Fibroblast of peridontal ligament (primary cell): ENCODE measurements at regions not wholly inside any gene's neighbourhood (a gene's known extent, or its start where the extent isn't known, plus 50 kb on each side); places are given as distances from the start of the nearest gene placed in this dataset.
A peak's percentile ranks its signal among the peaks of the same experiment; 100 is the strongest.
"Not testable (repeated sequence)": the region's sequence is repeated elsewhere in the genome, so short reads cannot be mapped to it uniquely, and the experiment has no call there.

Source experiments
- DNase-seq: peaks from one replicate; pipeline ENCODE4 v3.0.0-alpha.2; 2010; ENCODE audit errors: extremely low read depth

- no peak for DNase-seq
Observed at GRCh38 chrX:131826572-131826971, 196.5 kb upstream of the STK26 start.

DNA sequence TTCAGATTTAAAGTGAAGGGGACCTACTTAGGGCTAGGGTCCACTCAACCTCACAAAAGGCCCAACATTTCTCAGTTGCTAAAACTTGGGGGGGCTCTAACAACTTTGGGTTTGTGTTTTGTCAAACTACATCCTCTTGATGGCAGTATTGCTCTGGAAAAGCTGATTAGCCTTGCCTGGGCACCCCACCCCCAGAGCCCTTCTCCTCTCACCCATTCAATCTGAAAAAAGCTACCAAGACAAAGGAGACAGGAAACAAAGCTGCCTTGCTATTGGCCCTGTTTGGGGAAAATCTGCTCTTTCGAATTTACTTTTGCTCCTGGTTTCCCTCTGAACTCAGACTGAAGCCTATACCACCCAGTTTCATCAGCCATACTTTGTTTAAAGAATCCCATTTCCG lies 195.2 kb upstream of the STK26 start:
- DNase-seq, result no peak

- DNase-seq, result no peak
Observed at GRCh38 chrX:131828482-131828881, 194.6 kb upstream of the STK26 start.

GRCh38 chrX:131830400-131831184 lies 192.5 kb upstream of the STK26 start:
- DNase-seq, result peak; percentile 4

GRCh38 chrX:131831185-131831520 lies 191.9 kb upstream of the STK26 start:
- DNase-seq, result no peak

- no peak for DNase-seq
Observed at GRCh38 chrX:131836161-131836560, 186.9 kb upstream of the STK26 start.

- DNase-seq, result no peak
Observed at GRCh38 chrX:131837325-131837724, 185.8 kb upstream of the STK26 start.

- no peak for DNase-seq
Observed at GRCh38 chrX:131840799-131841495, 182.2 kb upstream of the STK26 start.

GRCh38 chrX:131841496-131842437 lies 181.3 kb upstream of the STK26 start:
- DNase-seq, result peak; percentile 42

- DNase-seq, result no peak
Observed at GRCh38 chrX:131843987-131844386, 179.1 kb upstream of the STK26 start.

DNA sequence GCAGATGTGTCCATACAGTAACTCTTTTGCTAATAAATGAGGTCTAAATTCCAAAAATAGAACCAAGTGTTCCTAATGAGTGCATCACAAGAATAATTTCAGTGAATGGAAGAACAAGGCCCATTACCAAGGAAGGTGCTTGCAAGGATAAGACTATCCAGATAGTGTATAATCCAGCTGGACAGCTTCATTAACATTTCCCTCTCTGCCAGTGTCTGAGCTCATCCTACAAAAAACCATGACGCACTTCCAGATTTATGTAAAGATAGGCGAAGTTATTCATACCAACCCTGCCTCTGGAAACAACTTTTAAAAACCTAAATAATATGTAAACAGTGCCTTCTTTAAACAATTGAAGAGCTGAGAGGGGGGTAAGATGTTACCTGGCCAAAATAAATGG lies 177.9 kb upstream of the STK26 start:
- DNase-seq, result no peak

DNA sequence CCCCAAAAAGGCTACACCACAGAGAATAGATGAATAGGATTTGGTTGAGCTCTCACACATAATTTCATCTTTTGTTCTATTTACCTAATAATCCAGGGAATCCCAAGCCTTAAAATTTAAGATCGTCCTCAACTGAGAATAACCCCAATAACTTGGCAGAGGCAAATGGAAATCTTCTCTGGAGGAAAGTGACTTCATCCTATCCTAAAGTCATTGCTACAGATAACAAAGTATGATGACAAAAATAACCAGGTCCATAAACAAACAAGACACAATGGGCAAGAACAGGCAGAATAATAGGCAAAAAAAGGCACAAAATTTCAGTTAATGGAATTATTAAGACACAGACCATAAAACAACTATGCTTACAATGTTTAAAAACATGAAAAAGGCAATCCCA lies 177.3 kb upstream of the STK26 start:
- DNase-seq, result no peak

- DNase-seq, result not testable (repeated sequence)
Observed at GRCh38 chrX:131850964-131851363, 172.1 kb upstream of the STK26 start.

- DNase-seq, result no peak
Observed at GRCh38 chrX:131853440-131853839, 169.7 kb upstream of the STK26 start.

- DNase-seq, result no peak
Observed at GRCh38 chrX:131854581-131854980, 168.5 kb upstream of the STK26 start.

DNA sequence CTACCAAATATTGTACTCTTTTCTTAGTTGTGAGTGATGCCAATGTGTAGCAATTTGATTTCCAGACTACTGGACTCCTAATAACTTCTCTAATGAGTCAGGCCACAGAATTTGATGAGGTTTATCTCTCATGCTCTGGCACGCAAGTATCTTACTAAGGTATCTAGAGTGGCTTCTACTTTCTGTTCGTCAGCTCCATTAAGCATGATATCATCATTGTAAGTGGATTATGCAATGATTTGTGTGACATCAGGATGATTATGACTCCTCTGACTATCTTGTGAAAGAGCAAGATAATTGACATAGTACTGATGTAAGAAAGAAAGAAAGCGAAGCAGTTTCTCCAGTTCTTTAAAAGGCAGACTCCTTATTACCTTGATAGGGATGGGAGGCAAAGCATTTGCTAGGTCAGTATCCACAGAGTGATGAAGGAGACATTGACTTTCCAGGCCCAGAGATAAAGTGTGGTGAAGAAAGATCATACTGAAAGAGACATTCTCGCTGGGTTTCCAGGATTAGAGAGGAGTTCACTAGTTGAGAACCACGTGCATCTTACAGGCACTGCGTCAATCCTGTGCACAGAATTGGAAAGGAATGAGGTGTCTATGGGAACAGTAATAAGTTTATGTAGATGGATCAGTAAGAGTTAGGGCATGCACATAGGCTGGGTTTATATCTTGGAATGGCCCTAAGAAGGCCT lies 161.9 kb upstream of the STK26 start:
- no peak for DNase-seq

- DNase-seq, result no peak
Observed at GRCh38 chrX:131862321-131862720, 160.8 kb upstream of the STK26 start.

GRCh38 chrX:131869182-131869581 lies 153.9 kb upstream of the STK26 start:
- no peak for DNase-seq

DNA sequence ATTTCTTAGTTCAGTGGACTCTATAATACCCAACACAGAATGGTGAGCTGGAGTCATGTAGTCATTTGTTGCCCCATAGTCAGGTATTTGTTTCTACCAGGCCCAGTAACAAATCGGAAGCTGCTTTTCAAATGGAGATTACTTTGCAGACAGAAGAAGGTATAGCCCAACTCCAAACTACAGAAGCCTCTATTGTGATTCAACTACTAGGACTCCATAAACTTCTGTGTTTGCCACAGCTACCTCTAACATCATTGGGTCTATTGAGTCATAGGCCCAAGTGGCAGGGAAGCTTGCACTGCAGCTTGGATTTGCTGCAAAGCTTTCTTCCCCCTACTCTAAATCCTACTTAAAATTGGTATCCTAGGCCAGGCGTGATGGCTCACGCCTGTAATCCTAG lies 148.8 kb upstream of the STK26 start:
- no peak for DNase-seq

GRCh38 chrX:131875827-131876226 lies 147.3 kb upstream of the STK26 start:
- not testable (repeated sequence) for DNase-seq

DNA sequence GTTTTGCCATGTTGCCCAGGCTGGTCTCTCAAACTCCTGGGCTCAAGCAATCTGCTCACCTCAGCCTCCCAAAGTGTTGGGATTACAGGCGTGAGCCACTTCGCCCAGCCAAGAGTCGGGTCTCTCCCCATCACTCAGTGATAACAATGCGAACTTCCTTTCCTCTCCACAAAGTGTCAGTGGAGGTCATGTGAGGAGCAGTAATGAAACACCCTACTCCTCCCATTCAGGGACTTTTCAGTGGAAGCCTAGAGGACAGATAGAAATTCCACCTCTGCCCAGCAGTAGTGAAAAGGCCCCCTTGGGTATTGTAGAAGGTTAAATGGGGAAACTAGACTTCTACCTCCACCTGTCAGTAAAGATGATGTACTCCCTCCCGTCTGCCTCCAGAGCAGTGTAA lies 141.9 kb upstream of the STK26 start:
- DNase-seq, result no peak

DNA sequence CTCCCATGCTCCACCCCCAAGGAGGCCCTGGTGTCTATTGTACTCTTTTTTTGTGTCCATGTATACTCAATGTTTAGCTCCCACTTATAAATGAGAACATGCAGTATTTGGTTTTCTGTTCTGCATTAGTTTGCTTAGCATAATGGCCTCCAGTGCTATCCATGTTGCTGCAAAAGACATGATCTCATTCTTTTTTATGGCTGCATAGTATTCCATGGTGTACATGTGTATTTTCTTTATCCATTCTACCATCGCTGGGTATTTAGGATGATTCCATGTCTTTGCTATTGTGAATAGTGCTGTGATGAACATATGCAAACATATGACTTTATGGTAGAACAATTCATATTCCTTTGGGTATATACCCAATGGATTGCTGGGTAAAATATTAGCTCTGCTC lies 138.1 kb upstream of the STK26 start:
- DNase-seq, result not testable (repeated sequence)
